CMK (cell line): ENCODE measurements at regions not wholly inside any gene's neighbourhood (a gene's known extent, or its start where the extent isn't known, plus 50 kb on each side); places are given as distances from the start of the nearest gene placed in this dataset.

Source experiments
- DNase-seq: peaks from one replicate; pipeline ENCODE4 v3.0.0-alpha.2; 2010; ENCODE audit warnings: low read depth

DNA sequence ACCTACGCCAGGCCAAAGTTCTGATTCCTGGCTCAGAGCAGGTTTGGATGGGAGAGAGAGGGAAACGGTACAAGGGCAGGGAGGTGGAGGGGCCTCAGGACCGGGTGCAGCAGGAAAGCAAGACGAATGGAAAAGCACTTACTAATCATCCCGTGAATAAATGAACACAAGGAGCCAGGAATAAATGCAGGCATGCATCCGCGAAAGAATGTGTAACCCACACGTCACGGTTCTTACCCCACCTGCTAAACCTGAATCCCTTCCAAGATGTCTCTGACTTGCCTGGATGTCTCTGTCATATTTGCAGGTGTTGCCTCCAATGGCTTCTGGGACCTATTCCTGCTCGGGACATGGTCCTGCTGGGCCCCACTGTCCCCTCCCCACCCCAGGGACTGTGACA lies 335.2 kb upstream of the RNF32 start:
- DNase-seq: no peak

DNA sequence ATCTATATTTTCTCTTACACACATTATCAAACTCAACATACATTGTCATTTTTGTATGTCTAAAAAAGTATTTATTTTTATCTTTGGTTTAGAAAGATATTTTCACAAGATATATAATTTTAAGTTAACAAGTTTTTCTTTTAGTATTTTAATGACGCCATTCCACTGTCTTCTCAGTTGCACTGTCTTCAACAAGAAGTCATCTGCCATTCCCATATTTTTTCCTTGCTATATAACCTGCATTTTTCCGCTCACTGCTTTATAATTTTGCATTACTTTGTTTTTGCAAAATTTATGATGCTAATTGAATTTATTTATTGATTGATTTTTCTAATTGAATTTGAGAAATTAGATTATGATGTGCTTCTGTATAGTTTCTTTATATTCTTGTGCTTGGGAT lies 357.8 kb upstream of the RNF32 start:
- DNase-seq: no peak

DNA sequence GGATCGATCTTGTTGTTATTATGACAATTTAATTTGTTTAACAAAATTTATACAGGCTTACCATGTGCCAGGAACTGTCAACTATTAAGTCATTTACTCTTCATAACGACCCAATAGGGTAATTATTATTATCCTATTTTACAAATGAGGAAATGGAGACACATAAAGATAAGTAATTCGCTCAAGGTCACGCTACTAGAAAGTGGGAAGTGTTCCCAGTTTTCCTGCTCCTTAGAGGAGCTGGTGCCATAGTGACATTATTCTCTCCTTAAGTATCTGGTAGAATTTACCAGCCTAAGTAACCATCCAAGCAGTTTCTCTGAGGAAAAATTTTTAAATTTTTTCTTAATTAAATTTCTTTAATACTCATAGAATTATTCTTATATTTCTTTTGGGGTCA lies 360.9 kb upstream of the RNF32 start:
- no peak for DNase-seq

DNA sequence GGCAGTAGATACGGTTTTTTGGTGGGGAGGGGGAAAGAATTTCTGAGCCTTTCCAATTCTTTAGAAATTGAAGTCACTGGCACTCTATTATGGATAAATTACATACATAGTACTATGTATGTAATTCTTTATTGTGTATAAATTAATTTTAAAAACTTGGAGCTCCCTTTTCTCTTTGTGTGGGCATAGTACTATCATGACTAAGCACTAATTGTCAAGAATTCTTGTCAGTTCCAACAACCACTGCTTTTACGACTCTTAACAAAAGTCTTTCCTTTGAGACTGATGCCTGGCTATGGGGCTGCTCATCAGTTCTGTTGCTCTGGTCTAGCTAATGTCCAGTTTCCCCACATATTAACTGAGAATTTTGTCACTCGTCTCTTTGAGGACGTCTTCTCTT lies 365.3 kb upstream of the RNF32 start:
- DNase-seq: no peak

DNA sequence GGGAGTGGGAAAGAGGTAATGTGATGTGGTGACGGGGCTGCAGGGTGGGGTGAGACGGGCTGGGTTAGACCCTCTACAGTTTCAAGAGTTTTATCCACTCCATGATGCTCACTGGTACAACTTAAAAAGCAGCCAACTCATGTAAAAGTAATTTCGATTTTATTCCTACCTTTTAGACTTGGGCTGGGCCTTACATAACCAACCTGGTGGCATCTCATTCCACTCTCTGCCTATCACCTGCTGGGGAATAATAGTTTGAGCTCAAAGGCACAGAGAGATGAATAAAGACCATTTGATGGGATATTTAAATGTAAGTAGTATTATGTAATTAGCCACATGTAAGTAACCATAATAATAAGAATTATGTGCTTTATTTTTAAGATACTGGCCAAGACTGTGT lies 366.0 kb upstream of the RNF32 start:
- no peak for DNase-seq

DNA sequence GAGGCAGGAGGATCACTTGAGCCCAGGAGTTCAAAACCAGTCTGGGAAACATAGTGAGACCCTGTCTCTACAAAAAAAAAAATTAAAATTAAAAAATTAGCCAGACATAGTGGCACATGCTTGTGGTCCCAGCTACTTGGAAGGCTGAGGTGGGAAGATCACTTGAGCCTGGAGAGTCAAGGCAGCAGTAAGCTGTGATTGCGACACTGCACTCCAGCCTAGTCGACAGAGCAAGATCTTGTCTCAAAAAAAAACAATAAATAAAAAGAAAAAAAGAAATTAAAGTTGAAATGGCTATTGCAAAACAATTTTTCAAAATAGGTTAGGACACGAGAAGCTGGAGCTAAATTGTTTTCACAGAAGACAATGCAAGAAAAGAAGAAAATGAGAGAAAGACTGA lies 379.0 kb upstream of the RNF32 start:
- no peak for DNase-seq

DNA sequence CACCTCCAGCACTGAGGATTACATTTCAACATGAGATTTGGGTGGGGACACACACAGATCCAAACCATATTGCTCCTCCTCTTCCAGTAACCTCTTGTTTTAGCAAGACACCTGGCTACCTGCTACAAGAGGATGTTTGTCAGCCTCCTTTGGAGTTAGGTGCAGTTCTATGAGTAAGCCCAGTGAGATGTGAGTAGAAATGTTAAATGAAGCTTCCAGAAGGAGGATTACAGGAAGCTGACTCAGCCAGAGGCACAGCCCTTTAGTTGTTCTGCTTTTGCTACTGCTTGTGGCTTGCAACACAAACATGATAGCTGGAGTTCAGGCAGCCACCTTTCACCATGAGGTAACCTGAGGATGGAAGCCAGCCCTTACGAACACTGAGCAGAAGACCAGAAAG lies 382.7 kb upstream of the RNF32 start:
- no peak for DNase-seq

DNA sequence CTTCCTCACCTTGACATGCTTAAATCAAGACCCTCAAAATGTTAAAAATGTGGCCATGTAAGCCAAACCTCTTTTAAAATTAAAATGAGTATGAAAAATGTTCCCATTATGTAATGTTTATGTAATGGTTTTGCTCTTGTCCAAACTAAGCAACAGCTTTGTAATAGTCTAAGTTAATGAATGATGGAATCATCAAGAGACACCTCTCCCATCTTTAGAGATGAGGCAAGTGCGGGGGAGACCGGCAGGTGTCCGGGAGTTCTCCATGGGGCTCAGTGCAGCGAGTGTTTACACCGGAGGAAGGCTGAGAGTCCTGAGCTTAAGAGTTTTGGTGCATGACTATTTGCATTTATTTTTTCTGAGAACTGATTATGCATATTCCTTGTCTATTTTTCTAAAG lies 384.9 kb upstream of the RNF32 start:
- DNase-seq: no peak

DNA sequence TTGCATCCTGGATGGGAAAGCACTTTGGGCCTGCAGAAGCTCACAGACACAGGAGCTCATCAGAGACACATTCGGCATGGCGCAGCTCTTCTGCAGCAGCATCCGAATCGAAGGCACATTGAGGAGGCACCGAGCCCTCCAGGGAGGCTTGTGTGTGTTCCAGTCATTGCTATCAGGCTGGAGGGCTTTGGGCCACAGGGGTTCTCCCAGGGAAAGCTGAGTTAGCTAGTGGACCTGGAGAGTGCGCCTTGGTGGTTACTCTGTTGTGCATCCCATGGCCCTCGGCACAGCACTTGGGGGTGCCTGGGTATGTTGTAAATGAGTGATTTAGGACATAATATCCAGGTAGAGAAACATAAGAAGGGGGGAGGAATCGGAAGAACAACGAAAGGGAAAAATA lies 388.7 kb upstream of the RNF32 start:
- no peak for DNase-seq

DNA sequence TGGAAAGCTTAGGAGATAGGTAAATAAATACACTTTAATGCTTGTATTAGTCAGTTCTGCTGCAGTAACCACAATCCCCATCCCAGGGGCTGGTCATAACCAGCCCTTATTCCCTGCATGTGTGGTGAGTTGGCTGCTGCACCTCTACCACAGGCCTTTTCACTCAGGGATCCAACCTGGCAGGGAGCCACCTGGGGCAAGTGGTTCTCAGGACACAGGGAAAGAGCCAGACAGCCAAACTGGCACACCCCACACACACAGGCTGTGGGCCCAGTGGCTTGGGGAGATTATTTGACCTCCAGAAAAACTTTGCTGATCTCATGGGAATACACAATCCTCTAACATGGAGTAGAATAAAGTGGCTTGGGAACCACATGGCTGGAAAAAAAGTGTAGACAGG lies 400.0 kb upstream of the RNF32 start:
- no peak for DNase-seq

DNA sequence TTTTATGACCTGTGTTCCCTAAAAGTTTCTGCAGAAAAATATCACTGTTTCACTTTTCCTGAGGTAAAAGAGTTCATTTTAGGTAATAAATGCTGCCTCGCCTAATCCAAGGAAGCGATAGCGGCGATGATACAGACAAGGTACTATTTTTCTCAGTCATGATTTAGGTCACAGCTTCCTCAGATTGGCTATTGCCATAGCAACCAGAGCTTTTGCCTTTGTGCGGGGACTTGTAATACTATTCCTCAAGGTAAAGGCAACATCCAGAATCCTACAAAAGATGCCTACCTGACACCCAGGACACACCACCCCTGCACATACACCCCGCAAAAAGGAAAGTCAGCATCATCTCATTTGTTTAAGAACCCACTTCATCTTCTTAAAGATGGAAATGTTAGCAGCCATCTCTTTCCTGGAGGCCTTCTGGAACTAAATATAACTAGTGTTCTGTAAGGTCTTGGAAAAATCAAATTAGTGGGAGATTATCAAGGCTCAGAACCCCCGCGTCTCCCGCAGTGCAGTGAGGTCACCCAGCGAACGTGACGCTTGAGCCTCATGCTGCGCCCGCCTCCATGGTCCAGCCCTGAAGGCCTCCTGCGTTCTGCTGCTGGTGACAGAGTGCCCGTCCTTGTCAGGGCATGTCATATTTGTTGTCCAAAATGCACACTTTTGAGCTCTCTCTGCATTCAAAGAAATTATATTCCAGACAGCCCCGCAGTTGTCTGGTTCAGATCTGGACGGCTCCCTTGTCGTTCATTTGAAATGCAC lies 402.0 kb upstream of the RNF32 start:
- DNase-seq: no peak

DNA sequence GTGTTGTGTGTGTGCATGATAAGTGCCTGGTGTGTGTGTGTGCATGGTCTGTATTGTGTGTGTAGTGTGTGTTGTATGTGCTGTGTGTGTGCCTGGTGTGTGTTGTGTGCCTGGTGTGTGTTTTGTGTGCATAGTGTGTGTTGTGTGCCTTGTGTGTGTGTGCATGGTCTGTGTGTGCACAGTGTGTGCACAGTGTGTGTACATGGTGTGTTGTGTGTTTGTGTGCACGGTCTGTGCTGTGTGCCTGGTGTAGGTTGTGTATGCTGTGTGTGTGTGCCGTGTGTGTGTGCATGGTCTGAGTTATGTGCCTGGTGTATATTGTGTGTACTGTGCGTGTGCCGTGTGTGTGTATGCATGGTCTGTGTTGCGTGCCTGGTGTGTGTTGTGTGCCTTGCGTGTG lies 403.0 kb upstream of the RNF32 start:
- DNase-seq: no peak

DNA sequence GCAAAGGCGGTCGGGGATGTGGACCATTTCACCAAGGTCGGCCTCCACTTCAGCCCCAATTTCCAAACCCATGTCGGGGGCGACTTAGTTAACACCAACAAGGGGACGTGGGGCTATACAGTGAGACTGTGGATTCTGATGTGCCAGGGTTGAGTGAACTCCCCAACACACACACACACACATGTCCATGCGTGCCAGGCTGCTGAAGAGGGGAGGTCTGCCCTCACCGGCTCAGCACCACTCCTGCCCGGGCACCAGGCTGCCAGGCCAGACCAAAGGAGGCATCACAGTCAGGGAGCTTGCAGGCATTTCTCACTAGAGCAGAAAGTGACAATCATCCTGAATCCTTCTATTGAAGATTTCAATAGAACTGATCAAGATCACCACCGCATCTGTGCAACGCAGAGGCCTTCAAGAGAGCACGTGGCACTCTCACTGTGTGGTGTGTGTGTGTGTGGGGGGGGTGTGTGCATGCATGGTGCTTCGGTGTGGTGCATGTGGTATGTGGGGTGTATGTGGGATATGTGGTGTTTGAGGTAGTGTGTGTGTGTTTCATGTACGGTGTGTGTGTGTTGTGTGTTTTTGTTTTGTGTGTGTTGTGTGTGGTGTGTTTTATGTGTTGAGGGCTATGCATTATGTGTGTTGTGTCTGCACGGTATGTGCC lies 403.5 kb upstream of the RNF32 start:
- no peak for DNase-seq

DNA sequence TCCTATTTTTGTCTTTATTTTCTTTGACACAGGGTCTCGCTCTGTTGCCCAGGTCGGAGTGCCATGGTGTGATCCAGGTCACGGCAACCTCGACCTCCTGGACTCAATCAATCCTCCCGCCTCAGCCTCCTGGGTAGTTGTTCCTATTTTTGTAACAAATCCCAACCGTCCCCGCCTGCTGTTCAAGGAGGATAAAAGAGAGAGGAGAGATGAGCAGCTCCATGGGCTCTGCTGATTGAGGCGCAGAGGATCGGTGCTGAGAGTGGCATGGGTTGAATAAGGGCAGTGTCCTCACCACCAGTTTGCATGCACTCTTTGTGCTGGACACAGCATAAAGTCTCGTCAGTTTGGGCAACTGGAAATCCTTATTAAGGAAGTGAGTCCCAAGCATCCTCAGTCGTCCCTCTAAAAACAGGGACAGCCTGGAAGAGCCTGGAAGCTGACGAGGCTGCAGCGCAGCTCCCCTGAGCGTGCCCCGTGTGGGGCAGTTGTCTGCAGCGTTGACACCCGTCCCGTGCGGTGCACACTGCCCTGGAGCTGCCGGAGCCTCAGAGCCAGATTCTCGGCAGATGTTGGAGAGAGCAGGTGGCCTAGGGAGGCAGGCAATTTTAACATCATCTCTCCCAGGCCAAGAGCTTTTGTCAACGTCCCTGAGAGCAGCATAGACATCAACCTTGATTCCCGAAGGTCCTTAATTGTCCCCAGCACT lies 404.2 kb upstream of the RNF32 start:
- DNase-seq: no peak

DNA sequence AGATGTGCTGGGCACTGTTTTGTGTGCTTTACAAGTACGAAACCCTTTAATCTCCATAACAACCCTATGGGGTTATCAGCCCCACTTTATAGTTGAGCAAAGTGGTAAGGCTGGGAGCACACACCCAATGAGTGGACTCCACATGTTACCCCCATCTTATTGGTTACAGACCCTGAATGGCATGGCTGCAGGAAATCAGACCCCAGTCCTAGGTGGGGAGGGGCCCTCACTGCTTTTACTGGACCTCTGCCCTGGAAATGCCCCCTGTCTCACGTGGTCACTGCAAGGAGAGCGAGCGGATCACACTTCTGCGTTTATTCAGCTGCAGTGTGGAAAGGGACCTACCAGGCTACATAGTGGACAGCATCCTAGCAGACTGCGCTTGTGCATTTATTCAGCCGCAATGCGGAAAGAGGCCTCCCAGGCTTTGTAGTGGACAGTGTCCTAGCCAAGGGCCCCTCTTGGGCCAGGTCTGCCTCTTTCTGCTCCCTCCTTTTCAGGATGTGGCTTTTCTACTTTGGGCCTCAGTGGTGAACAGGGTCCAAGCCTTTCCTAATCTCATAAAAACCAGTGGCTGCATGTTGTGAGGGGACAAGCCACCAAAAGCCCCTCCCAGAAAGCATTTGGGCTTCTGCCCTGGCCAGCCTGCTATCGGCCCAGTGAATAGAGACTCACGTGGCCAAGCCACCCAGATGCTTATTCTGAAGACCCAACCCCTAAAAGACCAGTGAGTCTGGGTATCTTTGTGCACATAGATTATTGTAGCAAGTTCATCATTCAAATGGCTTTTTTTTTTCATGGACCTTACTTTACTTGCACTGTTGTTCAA lies 405.7 kb upstream of the RNF32 start:
- DNase-seq: no peak

DNA sequence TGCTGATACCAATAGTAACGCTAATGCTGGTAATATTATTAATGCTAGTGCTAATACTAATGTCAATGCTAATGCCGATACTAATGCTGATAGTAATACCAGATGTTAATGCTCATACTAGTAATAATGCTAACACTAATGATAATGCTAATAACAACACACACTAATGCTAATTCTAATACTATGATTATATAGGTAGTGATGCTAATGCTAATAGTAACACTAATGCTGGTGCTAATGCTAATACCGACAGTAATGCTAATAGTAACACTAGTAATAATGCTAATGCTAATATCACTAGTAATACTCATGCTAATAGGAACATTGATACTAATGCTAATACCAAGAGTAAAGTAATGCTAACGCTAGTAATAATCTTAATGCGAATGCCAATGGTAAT lies 406.4 kb upstream of the RNF32 start:
- DNase-seq: no peak

DNA sequence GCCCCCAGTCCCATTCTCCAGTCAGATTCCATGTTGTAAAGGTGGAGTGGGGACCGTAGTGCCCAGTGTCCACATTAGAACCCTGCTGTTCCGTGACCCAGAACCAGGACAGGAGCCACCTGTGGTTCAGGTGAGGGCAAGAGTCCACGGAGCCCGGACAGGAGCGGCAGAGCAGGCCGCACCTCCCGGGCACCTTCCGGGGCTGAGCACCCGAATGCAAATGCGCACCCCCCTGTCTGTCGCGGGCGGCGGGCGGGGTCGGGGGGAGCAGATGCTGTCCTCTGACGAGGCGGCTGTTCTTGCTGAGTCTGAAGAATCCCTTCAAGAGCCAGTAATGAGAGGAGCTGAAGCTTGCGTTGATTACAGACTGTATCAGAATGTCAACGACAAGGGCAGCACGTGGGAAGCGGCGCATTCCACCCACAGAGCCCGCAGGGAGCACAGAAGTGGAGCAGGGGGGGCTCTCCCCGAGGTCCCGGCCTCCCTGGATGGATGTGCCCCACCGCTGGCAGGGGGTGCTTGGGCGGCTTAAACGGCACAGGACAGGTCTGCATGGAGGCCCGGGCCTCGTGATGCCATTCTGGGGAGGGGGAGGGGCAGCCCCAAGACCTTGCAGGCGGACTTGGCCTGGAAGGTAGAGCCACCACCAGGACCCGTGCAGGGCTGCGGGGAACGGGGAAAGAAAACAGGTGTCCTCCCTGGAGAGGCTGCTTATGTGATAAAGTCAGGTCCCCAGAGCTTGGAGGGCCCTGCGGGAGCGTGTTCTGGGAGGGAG lies 407.5 kb upstream of the RNF32 start:
- no peak for DNase-seq

DNA sequence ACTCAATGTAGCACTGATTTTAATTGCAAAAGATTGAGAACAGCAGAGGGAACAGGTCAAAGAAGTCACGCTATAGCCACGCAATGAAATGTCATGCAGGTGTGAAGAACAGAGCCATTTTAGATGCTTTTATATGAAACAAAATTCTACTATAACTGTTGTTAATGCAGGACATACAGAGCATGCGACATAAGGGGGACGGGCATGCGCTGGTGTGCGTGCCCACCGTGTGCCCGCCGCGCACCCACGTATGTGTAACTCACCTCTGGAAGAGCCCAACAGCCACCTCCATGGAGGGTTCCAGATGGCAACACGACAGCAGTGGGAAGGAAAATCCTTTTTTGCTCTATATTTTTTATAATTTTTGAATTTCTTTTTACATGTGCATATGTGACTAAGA lies 410.0 kb upstream of the RNF32 start:
- no peak for DNase-seq

DNA sequence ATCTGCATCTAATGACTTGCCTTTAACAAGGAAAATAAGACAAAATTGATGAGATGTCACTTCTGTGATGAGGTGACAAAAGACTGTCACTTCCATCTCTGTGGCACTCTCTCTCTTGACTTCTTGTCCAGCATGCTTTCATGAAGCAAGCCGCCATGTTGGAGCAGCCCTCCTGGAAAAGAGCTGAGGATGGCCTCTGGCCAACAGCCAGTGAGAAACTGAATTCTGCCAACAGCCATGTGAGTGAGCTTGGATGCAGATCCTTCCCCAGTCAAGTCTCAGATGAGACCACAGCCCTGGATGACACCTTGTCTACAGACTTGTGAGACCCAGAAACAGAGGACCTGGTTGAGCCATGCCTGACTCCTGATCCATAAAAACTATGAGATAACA lies 412.6 kb upstream of the SHH start:
- DNase-seq: no peak

DNA sequence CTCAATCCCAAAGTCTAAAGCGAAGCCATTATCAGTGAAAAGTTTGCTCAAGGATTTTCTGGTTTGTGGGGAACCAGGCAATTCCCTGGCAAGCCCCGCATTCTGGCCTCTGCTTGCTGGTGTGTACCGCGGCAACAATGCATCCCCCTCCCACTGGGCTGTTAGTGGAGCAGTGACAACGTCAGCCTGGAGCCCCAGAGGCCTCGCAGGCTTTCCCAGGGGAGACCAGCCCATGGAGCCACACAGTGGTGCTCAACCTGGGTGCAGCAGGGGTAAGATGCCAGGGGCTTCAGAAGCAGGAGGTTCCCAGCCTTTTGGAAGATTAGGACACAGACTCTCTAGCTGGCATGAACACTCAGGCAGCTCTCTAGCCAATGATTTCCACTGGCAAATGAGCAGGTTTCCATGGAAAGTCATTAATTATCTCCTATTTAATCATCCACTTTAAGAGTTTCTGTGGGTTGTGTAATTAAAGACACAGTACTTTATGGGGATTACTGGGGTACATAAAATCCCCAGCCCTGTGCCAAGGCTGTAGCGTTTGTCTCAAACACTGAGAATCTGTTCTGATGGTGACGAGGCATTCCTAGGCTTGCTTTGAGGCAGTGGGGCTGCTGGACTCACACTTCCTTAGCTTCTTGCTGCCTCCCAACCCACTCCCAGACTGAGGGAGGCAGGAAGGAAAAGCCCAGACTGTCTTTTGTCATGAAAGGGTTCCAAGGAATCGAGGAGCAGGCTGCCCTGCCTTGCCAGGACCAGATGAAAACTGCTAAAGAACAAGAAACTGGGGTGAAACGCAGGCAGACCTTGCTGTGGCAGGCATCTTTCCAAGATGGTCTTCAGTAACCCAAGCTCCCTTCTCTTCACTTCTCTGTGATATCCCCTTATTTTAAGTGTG lies 411.9 kb upstream of the SHH start:
- no peak for DNase-seq

DNA sequence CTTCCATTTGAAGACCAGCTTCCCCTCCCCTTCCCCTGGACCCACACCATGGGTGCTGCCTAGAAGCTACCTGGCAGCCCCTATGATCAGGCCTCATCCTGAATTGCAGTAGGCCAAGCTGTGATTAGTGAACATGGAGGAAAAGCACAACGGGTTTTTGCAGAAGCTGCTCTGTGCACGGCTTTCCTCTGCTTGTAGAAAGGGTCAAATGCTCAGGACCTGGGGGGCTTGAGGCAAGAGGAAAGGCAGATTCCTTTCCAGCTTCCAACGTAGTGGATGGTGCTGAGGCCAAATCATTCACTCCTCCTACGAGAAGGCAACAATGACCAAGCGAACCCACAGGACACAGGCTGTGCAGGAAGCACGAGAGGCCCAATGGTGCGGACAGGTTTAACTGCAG lies 410.3 kb upstream of the SHH start:
- DNase-seq: no peak
